HEK293 (cell line): ENCODE measurements at regions not wholly inside any gene's neighbourhood (a gene's known extent, or its start where the extent isn't known, plus 50 kb on each side); places are given as distances from the start of the nearest gene placed in this dataset.
A peak's percentile ranks its signal among the peaks of the same experiment; 100 is the strongest.
"Not testable (repeated sequence)": the region's sequence is repeated elsewhere in the genome, so short reads cannot be mapped to it uniquely, and the experiment has no call there.

ENCODE experiments used
- CTCF ChIA-PET: fragments of 350-600 bp; formaldehyde crosslinking; extraction: SDS; loops from one replicate; lab custom pipeline; 2021; ENCODE audit warnings: antibody characterized with exemption; lab: Yijun Ruan, JAX
- POLR2A ChIA-PET: fragments of 300-600 bp; formaldehyde crosslinking; extraction: SDS; loops from one replicate; lab custom pipeline; 2020; ENCODE audit warnings: antibody characterized with exemption, inconsistent platforms; lab: Yijun Ruan, JAX
- H3K27ac ChIP-seq: fragments of 200-500 bp; sonication (Bioruptor generic); 2 replicates; pipeline ENCODE4 v1.5.1; 2014; ENCODE audit warnings: low read depth, low read length, control low read depth, inconsistent platforms; ENCODE audit errors: extremely low read depth
- H3K36me3 ChIP-seq, 2 experiments: fragments of 200-500 bp in 1 of 2; sonication (Bioruptor generic) in 1 of 2; 1 replicate in 1 of 2; 2 replicates in 1 of 2; pipeline ENCODE4 v1.5.1; 2014 to 2017; ENCODE audit warnings: inconsistent platforms in 2 of 2, low read length in 2 of 2; ENCODE audit not compliant: control insufficient read depth in 2 of 2, insufficient read depth in 1 of 2
- H3K4me1 ChIP-seq: fragments of 200-500 bp; sonication (Bioruptor generic); 2 replicates; pipeline ENCODE4 v1.5.1; 2014; ENCODE audit warnings: mild to moderate bottlenecking, low read length, inconsistent platforms; ENCODE audit not compliant: control insufficient read depth, insufficient read depth
- H3K4me3 ChIP-seq: 2 replicates; pipeline ENCODE4 v1.5.1; 2011; ENCODE audit warnings: low read depth, mild to moderate bottlenecking, control low read depth, low read length, moderate library complexity
- H3K9me3 ChIP-seq: fragments of 200-500 bp; sonication (Bioruptor generic); 2 replicates; pipeline ENCODE4 v1.5.1; 2014; ENCODE audit warnings: low read depth, low read length, inconsistent platforms; ENCODE audit not compliant: control insufficient read depth, insufficient read depth
- RBAK ChIP-seq: fragments of 450-650 bp; formaldehyde crosslinking; IDR thresholded peaks from 2 replicates; pipeline ENCODE4 v1.5.1; 2016; ENCODE audit warnings: missing biosample characterization, missing genetic modification characterization
- ZNF202 ChIP-seq: fragments of 450-650 bp; formaldehyde crosslinking; IDR thresholded peaks from 2 replicates; pipeline ENCODE4 v1.5.1; 2016; ENCODE audit warnings: missing biosample characterization, missing genetic modification characterization, borderline replicate concordance
- ZNF394 ChIP-seq: fragments of 450-650 bp; formaldehyde crosslinking; IDR thresholded peaks from 2 replicates; pipeline ENCODE4 v1.5.1; 2016; ENCODE audit warnings: missing biosample characterization, missing genetic modification characterization, mild to moderate bottlenecking, moderate library complexity, borderline replicate concordance
- ZNF426 ChIP-seq: fragments of 450-650 bp; formaldehyde crosslinking; IDR thresholded peaks from 2 replicates; pipeline ENCODE4 v1.5.1; 2017; ENCODE audit warnings: missing biosample characterization, missing genetic modification characterization, mild to moderate bottlenecking, inconsistent platforms, moderate library complexity
- ZNF433 ChIP-seq: fragments of 450-650 bp; formaldehyde crosslinking; IDR thresholded peaks from 2 replicates; pipeline ENCODE4 v1.5.1; 2016; ENCODE audit warnings: missing biosample characterization, missing genetic modification characterization, low read depth
- ZNF510 ChIP-seq: fragments of 450-650 bp; formaldehyde crosslinking; IDR thresholded peaks from 2 replicates; pipeline ENCODE4 v1.5.1; 2018; ENCODE audit warnings: mild to moderate bottlenecking, missing genetic modification characterization, missing biosample characterization; ENCODE audit not compliant: insufficient replicate concordance
- ZNF843 ChIP-seq: fragments of 450-650 bp; formaldehyde crosslinking; IDR thresholded peaks from 2 replicates; pipeline ENCODE4 v1.5.1; 2016; ENCODE audit warnings: missing biosample characterization, missing genetic modification characterization
- TF ChIP-seq, protein P1 (sequence below): fragments of 450-650 bp; formaldehyde crosslinking; IDR thresholded peaks from 2 replicates; pipeline ENCODE4 v1.5.1; 2016; ENCODE audit warnings: missing biosample characterization, missing genetic modification characterization, borderline replicate concordance
- TF ChIP-seq, protein P2 (sequence below): fragments of 450-650 bp; IDR thresholded peaks from 2 replicates; pipeline ENCODE4 v1.5.1; 2018; ENCODE audit warnings: missing biosample characterization, missing genetic modification characterization
- TF ChIP-seq, protein P3 (sequence below): fragments of 450-650 bp; formaldehyde crosslinking; IDR thresholded peaks from 2 replicates; pipeline ENCODE4 v1.5.1; 2017; ENCODE audit warnings: missing biosample characterization, missing genetic modification characterization
- TF ChIP-seq, protein P4 (sequence below): fragments of 450-650 bp; formaldehyde crosslinking; IDR thresholded peaks from 2 replicates; pipeline ENCODE4 v1.5.1; 2016; ENCODE audit warnings: missing biosample characterization, missing genetic modification characterization
- TF ChIP-seq, protein P5 (sequence below): fragments of 450-650 bp; formaldehyde crosslinking; IDR thresholded peaks from 2 replicates; pipeline ENCODE4 v1.5.1; 2016; ENCODE audit warnings: missing biosample characterization, missing genetic modification characterization

DNA sequence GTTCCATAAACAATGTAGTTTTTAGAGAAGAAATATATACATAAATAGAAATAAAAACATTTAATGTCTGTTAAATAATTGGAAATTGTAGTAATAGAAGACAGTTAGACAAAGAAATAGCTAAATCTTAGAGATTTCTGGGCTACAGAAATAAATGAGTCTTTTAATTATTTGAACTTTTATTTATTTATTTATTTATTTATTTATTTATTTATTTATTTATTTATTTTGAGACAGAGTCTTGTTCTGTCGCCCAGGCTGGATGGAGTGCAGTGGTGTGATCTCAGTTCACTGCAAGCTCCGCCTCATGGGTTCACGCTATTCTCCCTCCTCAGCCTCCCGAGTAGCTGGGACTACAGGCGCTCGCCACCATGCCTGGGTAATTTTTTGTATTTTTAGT is 486.0 kb upstream of the SLITRK5 start (continued):
- peak; percentile 91 for TF ChIP-seq ZNF426 (tag by site-specific recombination)
- peak; percentile 67 for TF ChIP-seq ZNF433 (tag by site-specific recombination)
- TF ChIP-seq ZNF394 (tag by site-specific recombination) = peak; percentile 89
- TF ChIP-seq, protein P1, sequence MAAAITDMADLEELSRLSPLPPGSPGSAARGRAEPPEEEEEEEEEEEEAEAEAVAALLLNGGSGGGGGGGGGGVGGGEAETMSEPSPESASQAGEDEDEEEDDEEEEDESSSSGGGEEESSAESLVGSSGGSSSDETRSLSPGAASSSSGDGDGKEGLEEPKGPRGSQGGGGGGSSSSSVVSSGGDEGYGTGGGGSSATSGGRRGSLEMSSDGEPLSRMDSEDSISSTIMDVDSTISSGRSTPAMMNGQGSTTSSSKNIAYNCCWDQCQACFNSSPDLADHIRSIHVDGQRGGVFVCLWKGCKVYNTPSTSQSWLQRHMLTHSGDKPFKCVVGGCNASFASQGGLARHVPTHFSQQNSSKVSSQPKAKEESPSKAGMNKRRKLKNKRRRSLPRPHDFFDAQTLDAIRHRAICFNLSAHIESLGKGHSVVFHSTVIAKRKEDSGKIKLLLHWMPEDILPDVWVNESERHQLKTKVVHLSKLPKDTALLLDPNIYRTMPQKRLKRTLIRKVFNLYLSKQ = 0 out of 2 replicates have a peak, but pooled peaks have one; percentile 44
- TF ChIP-seq ZNF202 = peak; percentile 80; the same call in 1 of the 2 replicates
- peak; percentile 77 for TF ChIP-seq ZNF510

DNA sequence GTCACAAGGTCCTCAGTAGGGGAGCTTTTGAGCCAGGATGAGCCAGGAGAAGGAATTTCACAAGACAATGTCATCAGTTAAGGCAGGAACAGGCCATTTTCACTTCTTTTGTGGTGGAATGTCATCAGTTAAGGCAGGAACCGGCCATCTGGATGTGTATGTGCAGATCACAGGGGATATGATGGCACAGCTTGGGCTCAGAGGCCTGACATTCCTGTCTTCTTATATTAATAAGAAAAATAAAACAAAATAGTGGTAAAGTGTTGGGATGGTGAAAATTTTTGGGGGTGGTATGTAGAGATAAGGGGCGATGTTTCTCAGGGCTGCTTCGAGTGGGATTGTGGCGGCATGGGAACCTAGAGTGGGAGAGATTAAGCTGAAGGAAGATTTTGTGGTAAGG is 484.5 kb upstream of the SLITRK5 start:
- H3K27ac ChIP-seq, H3K36me3 ChIP-seq, CTCF ChIA-PET, POLR2A ChIA-PET, H3K4me1 ChIP-seq, H3K4me3 ChIP-seq, H3K9me3 ChIP-seq: not testable (repeated sequence)

DNA sequence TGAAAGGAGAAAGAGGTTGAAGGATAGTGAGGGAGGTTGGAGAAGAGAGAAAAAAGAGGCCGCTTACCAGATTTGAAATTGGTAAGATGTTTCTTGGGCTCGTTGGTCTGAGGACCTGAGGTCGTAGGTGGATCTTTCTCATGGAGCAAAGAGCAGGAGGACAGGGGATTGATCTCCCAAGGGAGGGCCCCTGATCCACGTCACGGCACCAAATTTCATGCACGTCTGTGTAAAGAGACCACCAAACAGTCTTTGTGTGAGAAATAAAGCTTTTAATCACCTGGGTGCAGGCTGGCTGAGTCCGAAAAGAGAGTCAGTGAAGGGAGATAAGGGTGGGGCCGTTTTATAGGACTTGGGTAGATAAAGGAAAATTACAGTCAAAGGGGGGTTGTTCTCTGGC is 479.7 kb upstream of the SLITRK5 start:
- H3K4me1 ChIP-seq, H3K36me3 ChIP-seq, H3K27ac ChIP-seq, POLR2A ChIA-PET, CTCF ChIA-PET, H3K9me3 ChIP-seq, H3K4me3 ChIP-seq: not testable (repeated sequence)

DNA sequence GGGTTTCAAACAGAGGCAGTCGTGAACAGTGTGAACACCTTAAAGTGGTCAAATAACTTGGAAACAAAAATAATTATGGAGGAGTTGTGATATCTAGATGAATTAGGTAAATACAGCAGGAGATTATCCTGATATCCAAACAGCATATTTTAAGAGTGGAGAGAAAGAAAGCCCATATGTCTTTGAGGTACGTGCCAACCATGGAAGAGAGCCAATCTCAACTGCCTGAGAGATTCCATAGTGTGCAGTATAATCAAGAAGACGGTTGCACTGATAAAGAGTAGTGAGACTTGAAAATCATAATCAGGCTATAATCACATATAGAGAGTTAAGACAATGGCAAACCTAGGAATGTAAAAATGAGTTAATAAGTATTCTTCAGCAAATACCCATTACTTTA is 472.8 kb upstream of the SLITRK5 start:
- CTCF ChIA-PET = no interaction called here
- TF ChIP-seq, protein P2, sequence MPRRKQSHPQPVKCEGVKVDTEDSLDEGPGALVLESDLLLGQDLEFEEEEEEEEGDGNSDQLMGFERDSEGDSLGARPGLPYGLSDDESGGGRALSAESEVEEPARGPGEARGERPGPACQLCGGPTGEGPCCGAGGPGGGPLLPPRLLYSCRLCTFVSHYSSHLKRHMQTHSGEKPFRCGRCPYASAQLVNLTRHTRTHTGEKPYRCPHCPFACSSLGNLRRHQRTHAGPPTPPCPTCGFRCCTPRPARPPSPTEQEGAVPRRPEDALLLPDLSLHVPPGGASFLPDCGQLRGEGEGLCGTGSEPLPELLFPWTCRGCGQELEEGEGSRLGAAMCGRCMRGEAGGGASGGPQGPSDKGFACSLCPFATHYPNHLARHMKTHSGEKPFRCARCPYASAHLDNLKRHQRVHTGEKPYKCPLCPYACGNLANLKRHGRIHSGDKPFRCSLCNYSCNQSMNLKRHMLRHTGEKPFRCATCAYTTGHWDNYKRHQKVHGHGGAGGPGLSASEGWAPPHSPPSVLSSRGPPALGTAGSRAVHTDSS (tag by site-specific recombination) = no peak
- no peak for TF ChIP-seq RBAK (tag by site-specific recombination)
- TF ChIP-seq, protein P3, sequence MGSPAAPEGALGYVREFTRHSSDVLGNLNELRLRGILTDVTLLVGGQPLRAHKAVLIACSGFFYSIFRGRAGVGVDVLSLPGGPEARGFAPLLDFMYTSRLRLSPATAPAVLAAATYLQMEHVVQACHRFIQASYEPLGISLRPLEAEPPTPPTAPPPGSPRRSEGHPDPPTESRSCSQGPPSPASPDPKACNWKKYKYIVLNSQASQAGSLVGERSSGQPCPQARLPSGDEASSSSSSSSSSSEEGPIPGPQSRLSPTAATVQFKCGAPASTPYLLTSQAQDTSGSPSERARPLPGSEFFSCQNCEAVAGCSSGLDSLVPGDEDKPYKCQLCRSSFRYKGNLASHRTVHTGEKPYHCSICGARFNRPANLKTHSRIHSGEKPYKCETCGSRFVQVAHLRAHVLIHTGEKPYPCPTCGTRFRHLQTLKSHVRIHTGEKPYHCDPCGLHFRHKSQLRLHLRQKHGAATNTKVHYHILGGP = no peak
- no peak for TF ChIP-seq ZNF843 (tag by site-specific recombination)
- TF ChIP-seq, protein P4, sequence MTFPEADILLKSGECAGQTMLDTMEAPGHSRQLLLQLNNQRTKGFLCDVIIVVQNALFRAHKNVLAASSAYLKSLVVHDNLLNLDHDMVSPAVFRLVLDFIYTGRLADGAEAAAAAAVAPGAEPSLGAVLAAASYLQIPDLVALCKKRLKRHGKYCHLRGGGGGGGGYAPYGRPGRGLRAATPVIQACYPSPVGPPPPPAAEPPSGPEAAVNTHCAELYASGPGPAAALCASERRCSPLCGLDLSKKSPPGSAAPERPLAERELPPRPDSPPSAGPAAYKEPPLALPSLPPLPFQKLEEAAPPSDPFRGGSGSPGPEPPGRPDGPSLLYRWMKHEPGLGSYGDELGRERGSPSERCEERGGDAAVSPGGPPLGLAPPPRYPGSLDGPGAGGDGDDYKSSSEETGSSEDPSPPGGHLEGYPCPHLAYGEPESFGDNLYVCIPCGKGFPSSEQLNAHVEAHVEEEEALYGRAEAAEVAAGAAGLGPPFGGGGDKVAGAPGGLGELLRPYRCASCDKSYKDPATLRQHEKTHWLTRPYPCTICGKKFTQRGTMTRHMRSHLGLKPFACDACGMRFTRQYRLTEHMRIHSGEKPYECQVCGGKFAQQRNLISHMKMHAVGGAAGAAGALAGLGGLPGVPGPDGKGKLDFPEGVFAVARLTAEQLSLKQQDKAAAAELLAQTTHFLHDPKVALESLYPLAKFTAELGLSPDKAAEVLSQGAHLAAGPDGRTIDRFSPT (tag by site-specific recombination) = no peak
- TF ChIP-seq, protein P5, sequence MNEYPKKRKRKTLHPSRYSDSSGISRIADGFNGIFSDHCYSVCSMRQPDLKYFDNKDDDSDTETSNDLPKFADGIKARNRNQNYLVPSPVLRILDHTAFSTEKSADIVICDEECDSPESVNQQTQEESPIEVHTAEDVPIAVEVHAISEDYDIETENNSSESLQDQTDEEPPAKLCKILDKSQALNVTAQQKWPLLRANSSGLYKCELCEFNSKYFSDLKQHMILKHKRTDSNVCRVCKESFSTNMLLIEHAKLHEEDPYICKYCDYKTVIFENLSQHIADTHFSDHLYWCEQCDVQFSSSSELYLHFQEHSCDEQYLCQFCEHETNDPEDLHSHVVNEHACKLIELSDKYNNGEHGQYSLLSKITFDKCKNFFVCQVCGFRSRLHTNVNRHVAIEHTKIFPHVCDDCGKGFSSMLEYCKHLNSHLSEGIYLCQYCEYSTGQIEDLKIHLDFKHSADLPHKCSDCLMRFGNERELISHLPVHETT = no peak
- TF ChIP-seq, all 188 proteins: peak for 0
- H3K9me3 ChIP-seq = no peaks in the 10 kb centered on the region

More for the DNA sequence above, 472.8 kb upstream of the SLITRK5 start:
- Histone ChIP-seq H3K27ac (no peak overlapping the region), H3K4me3 (no peak overlapping the region), H3K36me3 (no peaks in the 10 kb centered on the region), H3K4me1 (no peaks in the 10 kb centered on the region)
- POLR2A ChIA-PET = no interaction called here
